Suprapubic skin (tissue), 4 donors: ENCODE measurements at regions not wholly inside any gene's neighbourhood (a gene's known extent, or its start where the extent isn't known, plus 50 kb on each side); places are given as distances from the start of the nearest gene placed in this dataset.

Experiments used
- DNase-seq, 2 donors: peaks; one replicate each; pipeline ENCODE4 v3.0.0-alpha.2; 2019; ENCODE audit warnings: low spot score in 2 of 2
- H3K27ac ChIP-seq: fragments of 200-600 bp; sonication (generic); one replicate; pipeline ENCODE4 v1.5.1; 2019
- H3K27me3 ChIP-seq: fragments of 200-600 bp; sonication (generic); one replicate; pipeline ENCODE4 v1.5.1; 2019
- H3K36me3 ChIP-seq: fragments of 200-600 bp; sonication (generic); one replicate; pipeline ENCODE4 v1.5.1; 2019
- H3K4me1 ChIP-seq: fragments of 200-600 bp; sonication (generic); one replicate; pipeline ENCODE4 v1.5.1; 2019
- H3K4me3 ChIP-seq: fragments of 200-600 bp; sonication (generic); one replicate; pipeline ENCODE4 v1.5.1; 2019; ENCODE audit warnings: mild to moderate bottlenecking
- H3K9me3 ChIP-seq: fragments of 200-600 bp; sonication (generic); one replicate; pipeline ENCODE4 v1.5.1; 2019
- CTCF ChIP-seq, 2 donors: fragments of 200-600 bp in 1 of 2; fragments of 450-650 bp in 1 of 2; sonication (generic) in 1 of 2; IDR thresholded peaks; one replicate each; pipeline ENCODE4 v1.5.1; 2016 to 2019; ENCODE audit warnings: antibody characterized with exemption in 2 of 2, mild to moderate bottlenecking in 1 of 2, moderate library complexity in 1 of 2
- EP300 ChIP-seq: sonication (generic); formaldehyde crosslinking; IDR thresholded peaks from one replicate; pipeline ENCODE4 v1.6.1; 2017; ENCODE audit warnings: antibody characterized with exemption
- POLR2A ChIP-seq, 2 donors: fragments of 450-650 bp; IDR thresholded peaks; one replicate each; pipeline ENCODE4 v1.6.1; 2017; ENCODE audit warnings: antibody characterized with exemption in 2 of 2, mild to moderate bottlenecking in 2 of 2, moderate library complexity in 2 of 2
- POLR2AphosphoS5 ChIP-seq, 3 donors: sonication (generic); formaldehyde crosslinking; IDR thresholded peaks; one replicate each; pipeline ENCODE4 v1.6.1; 2017; ENCODE audit warnings: antibody characterized with exemption in 3 of 3
- WGBS: methylation state at CpG from one replicate; pipeline ENCODE4 v1.1.5; 2018; 5-methylcytosine and 5-hydroxymethylcytosine counted together

GRCh38 chr4:24643774-24644520, 59.6 kb upstream of the DHX15 start:
- TF ChIP-seq POLR2AphosphoS5 (IDR thresholded peaks at IDR 0.05) (no peak), EP300 (no peak), CTCF (IDR thresholded peaks at IDR 0.05) (no peak), POLR2A (IDR thresholded peaks at IDR 0.05) (no peak)
- no peak for DNase-seq
- H3K27ac ChIP-seq = no peak overlapping the region
- WGBS = 79% methylated on average over 8 of the region's 8 CpGs
- no peaks in the 10 kb centered on the region for H3K27me3 ChIP-seq
- H3K9me3 ChIP-seq = no peaks in the 10 kb centered on the region
- no peak overlapping the region for H3K4me3 ChIP-seq
- H3K4me1 ChIP-seq = no peaks in the 10 kb centered on the region
- no peaks in the 10 kb centered on the region for H3K36me3 ChIP-seq

- no peak overlapping the region for H3K27ac ChIP-seq
- TF ChIP-seq EP300 (no peak), CTCF (IDR thresholded peaks at IDR 0.05) (no peak), POLR2A (IDR thresholded peaks at IDR 0.05) (no peak)
- no peak for DNase-seq
- H3K9me3 ChIP-seq = no peaks in the 10 kb centered on the region
- no peaks in the 10 kb centered on the region for H3K27me3 ChIP-seq
- H3K4me1 ChIP-seq = no peaks in the 10 kb centered on the region
- WGBS = 58% methylated on average over 6 of the region's 6 CpGs
- no peaks in the 10 kb centered on the region for H3K36me3 ChIP-seq
- H3K4me3 ChIP-seq = no peak overlapping the region
Observed at GRCh38 chr4:24644983-24645764, 60.8 kb upstream of the DHX15 start.

- DNase-seq = no peak
- no peak overlapping the region for H3K4me3 ChIP-seq
- WGBS = 80% methylated on average over 4 of the region's 4 CpGs
- H3K4me1 ChIP-seq = no peaks in the 10 kb centered on the region
- no peak overlapping the region for H3K27ac ChIP-seq
- TF ChIP-seq POLR2AphosphoS5 (IDR thresholded peaks at IDR 0.05) (no peak), EP300 (no peak), CTCF (IDR thresholded peaks at IDR 0.05) (no peak), POLR2A (IDR thresholded peaks at IDR 0.05) (no peak)
- H3K9me3 ChIP-seq = no peaks in the 10 kb centered on the region
- H3K36me3 ChIP-seq = no peaks in the 10 kb centered on the region
- H3K27me3 ChIP-seq = no peaks in the 10 kb centered on the region
Observed at GRCh38 chr4:24645765-24646550, 61.6 kb upstream of the DHX15 start.

GRCh38 chr4:24646798-24647460, 62.6 kb upstream of the DHX15 start:
- no peak for DNase-seq

More at GRCh38 chr4:24646798-24647460, 62.6 kb upstream of the DHX15 start:
- Histone ChIP-seq H3K4me3 (no peak overlapping the region), H3K27ac (no peak overlapping the region), H3K9me3 (no peaks in the 10 kb centered on the region), H3K27me3 (no peaks in the 10 kb centered on the region), H3K4me1 (no peaks in the 10 kb centered on the region), H3K36me3 (no peaks in the 10 kb centered on the region)
- TF ChIP-seq EP300 (no peak), POLR2A (IDR thresholded peaks at IDR 0.05) (no peak), CTCF (IDR thresholded peaks at IDR 0.05) (no peak), POLR2AphosphoS5 (IDR thresholded peaks at IDR 0.05) (no peak)
- WGBS = 81% methylated on average over 5 of the region's 5 CpGs
